ENCODE measurements at regions not wholly inside any gene's neighbourhood (a gene's known extent, or its start where the extent isn't known, plus 50 kb on each side); places are given as distances from the start of the nearest gene placed in this dataset.

DNA sequence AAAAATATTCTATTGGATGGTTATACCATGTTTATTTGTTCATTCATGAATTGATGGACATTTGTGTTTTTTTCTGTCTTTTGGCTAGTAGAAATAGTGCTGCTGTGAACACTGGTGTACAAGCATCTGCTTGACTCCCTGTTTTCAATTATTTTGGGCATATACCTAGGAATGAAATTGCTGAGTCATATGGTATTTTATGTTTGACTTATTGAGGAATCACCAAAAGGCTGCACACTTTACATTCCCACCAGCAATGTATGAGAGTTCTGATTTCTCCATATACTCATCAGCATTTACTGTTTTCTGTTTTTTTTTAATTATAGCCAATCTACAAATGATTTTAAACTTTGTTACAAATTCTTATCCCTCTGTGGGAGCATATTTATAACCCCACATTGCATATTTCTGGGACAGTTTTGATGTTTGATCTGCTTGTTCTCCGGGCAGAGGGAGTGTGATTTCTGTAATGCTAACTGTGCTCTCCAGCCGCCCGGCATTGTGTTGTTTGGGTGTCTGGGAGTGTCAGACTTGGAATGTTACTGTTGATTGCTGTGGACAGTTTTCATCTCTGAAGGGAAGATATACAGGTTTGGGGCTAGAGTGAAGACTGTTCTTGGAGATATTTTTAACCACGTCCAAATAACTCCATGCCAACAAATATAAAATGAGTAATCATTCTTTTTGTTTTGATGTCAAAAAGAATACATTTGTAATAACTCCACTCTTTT is 60.5 kb upstream of the PGRMC2 start:
- TF ChIP-seq, protein P1, sequence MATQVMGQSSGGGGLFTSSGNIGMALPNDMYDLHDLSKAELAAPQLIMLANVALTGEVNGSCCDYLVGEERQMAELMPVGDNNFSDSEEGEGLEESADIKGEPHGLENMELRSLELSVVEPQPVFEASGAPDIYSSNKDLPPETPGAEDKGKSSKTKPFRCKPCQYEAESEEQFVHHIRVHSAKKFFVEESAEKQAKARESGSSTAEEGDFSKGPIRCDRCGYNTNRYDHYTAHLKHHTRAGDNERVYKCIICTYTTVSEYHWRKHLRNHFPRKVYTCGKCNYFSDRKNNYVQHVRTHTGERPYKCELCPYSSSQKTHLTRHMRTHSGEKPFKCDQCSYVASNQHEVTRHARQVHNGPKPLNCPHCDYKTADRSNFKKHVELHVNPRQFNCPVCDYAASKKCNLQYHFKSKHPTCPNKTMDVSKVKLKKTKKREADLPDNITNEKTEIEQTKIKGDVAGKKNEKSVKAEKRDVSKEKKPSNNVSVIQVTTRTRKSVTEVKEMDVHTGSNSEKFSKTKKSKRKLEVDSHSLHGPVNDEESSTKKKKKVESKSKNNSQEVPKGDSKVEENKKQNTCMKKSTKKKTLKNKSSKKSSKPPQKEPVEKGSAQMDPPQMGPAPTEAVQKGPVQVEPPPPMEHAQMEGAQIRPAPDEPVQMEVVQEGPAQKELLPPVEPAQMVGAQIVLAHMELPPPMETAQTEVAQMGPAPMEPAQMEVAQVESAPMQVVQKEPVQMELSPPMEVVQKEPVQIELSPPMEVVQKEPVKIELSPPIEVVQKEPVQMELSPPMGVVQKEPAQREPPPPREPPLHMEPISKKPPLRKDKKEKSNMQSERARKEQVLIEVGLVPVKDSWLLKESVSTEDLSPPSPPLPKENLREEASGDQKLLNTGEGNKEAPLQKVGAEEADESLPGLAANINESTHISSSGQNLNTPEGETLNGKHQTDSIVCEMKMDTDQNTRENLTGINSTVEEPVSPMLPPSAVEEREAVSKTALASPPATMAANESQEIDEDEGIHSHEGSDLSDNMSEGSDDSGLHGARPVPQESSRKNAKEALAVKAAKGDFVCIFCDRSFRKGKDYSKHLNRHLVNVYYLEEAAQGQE (IDR thresholded peaks at IDR 0.05; ENCODE audit: insufficient read depth in 1 of 2, low read depth in 2 of 2, low read length in 1 of 2), result no peak
- TF ChIP-seq, protein P2, sequence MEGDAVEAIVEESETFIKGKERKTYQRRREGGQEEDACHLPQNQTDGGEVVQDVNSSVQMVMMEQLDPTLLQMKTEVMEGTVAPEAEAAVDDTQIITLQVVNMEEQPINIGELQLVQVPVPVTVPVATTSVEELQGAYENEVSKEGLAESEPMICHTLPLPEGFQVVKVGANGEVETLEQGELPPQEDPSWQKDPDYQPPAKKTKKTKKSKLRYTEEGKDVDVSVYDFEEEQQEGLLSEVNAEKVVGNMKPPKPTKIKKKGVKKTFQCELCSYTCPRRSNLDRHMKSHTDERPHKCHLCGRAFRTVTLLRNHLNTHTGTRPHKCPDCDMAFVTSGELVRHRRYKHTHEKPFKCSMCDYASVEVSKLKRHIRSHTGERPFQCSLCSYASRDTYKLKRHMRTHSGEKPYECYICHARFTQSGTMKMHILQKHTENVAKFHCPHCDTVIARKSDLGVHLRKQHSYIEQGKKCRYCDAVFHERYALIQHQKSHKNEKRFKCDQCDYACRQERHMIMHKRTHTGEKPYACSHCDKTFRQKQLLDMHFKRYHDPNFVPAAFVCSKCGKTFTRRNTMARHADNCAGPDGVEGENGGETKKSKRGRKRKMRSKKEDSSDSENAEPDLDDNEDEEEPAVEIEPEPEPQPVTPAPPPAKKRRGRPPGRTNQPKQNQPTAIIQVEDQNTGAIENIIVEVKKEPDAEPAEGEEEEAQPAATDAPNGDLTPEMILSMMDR (IDR thresholded peaks at IDR 0.05), result no peak
